ENCODE measurements at regions not wholly inside any gene's neighbourhood (a gene's known extent, or its start where the extent isn't known, plus 50 kb on each side); places are given as distances from the start of the nearest gene placed in this dataset.

GRCh38 chrX:74090049-74090448 is 213.9 kb upstream of the ZCCHC13 start:
- H3K4me3 Mint-ChIP-seq: no peak overlapping the region
- Histone ChIP-seq H3K9ac (ENCODE audit: extremely low read depth, low read length, poor library complexity, severe bottlenecking) (no peak overlapping the region), H3K9me3 (ENCODE audit: control insufficient read depth, low read length) (peaks cover 26% of the 10 kb centered on the region), H3K27me3 (ENCODE audit: control insufficient read depth, insufficient read depth, low read length, poor library complexity, severe bottlenecking) (no peaks in the 10 kb centered on the region), H3K4me3 (ENCODE audit: low read length) (no peak overlapping the region), H3K36me3 (ENCODE audit: control insufficient read depth, insufficient read depth, low read length) (no peaks in the 10 kb centered on the region), H3K27ac (ENCODE audit: low read depth, low read length) (no peak overlapping the region), H3K4me1 (ENCODE audit: control insufficient read depth, insufficient read depth, low read length) (no peaks in the 10 kb centered on the region)
- H3K27ac Mint-ChIP-seq: no peak overlapping the region
- H3K36me3 Mint-ChIP-seq (ENCODE audit: low read depth): peaks cover 40% of the 10 kb centered on the region
- H3K4me1 Mint-ChIP-seq: no peaks in the 10 kb centered on the region
- 94% methylated on average over 3 of the region's 3 CpGs; no CpG with 5 or more reads in 1 of the 2 experiments for WGBS, 2 experiments (ENCODE audit: insufficient coverage in 1 of 2, insufficient read length in 1 of 2)
- peaks cover 4% of the 10 kb centered on the region for H3K27me3 Mint-ChIP-seq (ENCODE audit: insufficient read depth)
- no peak for DNase-seq
- no peak for TF ChIP-seq CTCF (conservative IDR thresholded peaks at IDR 0.05)
- peaks cover 64% of the 10 kb centered on the region for H3K9me3 Mint-ChIP-seq

GRCh38 chrX:74085642-74086236 is 218.2 kb upstream of the ZCCHC13 start:
- Mint-ChIP-seq H3K36me3 (ENCODE audit: low read depth) (peaks cover 34% of the 10 kb centered on the region), H3K27ac (no peak overlapping the region), H3K4me3 (no peak overlapping the region), H3K9me3 (peaks cover 27% of the 10 kb centered on the region), H3K27me3 (ENCODE audit: insufficient read depth) (peaks cover 4% of the 10 kb centered on the region), H3K4me1 (no peaks in the 10 kb centered on the region)
- H3K36me3 ChIP-seq (ENCODE audit: control insufficient read depth, insufficient read depth, low read length): no peaks in the 10 kb centered on the region
- no peak overlapping the region for H3K4me3 ChIP-seq (ENCODE audit: low read length)
- DNase-seq: no peak
- peaks cover 20% of the 10 kb centered on the region for H3K9me3 ChIP-seq (ENCODE audit: control insufficient read depth, low read length)
- H3K9ac ChIP-seq (ENCODE audit: extremely low read depth, low read length, poor library complexity, severe bottlenecking): no peak overlapping the region
- no peak for TF ChIP-seq CTCF (conservative IDR thresholded peaks at IDR 0.05)
- H3K27ac ChIP-seq (ENCODE audit: low read depth, low read length): no peak overlapping the region
- whole genome bisulfite sequencing, 2 experiments (ENCODE audit: insufficient coverage in 1 of 2, insufficient read length in 1 of 2): 60% methylated on average over 1 of the region's 1 CpG; no CpG with 5 or more reads in 1 of the 2 experiments
- no peaks in the 10 kb centered on the region for H3K4me1 ChIP-seq (ENCODE audit: control insufficient read depth, insufficient read depth, low read length)
- no peaks in the 10 kb centered on the region for H3K27me3 ChIP-seq (ENCODE audit: control insufficient read depth, insufficient read depth, low read length, poor library complexity, severe bottlenecking)

GRCh38 chrX:74080165-74080564 is 223.8 kb upstream of the ZCCHC13 start:
- no peak overlapping the region for H3K4me3 Mint-ChIP-seq
- Histone ChIP-seq H3K4me3 (ENCODE audit: low read length) (no peak overlapping the region), H3K4me1 (ENCODE audit: control insufficient read depth, insufficient read depth, low read length) (no peaks in the 10 kb centered on the region), H3K9ac (ENCODE audit: extremely low read depth, low read length, poor library complexity, severe bottlenecking) (no peak overlapping the region), H3K27ac (ENCODE audit: low read depth, low read length) (no peak overlapping the region), H3K9me3 (ENCODE audit: control insufficient read depth, low read length) (peaks cover 8% of the 10 kb centered on the region), H3K27me3 (ENCODE audit: control insufficient read depth, insufficient read depth, low read length, poor library complexity, severe bottlenecking) (no peaks in the 10 kb centered on the region), H3K36me3 (ENCODE audit: control insufficient read depth, insufficient read depth, low read length) (no peaks in the 10 kb centered on the region)
- no peak overlapping the region for H3K27ac Mint-ChIP-seq
- no peak for TF ChIP-seq CTCF (conservative IDR thresholded peaks at IDR 0.05)
- no peak for DNase-seq
- H3K36me3 Mint-ChIP-seq (ENCODE audit: low read depth): peaks cover 36% of the 10 kb centered on the region
- no peaks in the 10 kb centered on the region for H3K4me1 Mint-ChIP-seq
- no peaks in the 10 kb centered on the region for H3K27me3 Mint-ChIP-seq (ENCODE audit: insufficient read depth)
- H3K9me3 Mint-ChIP-seq: peaks cover 26% of the 10 kb centered on the region
